ENCODE measurements at regions not wholly inside any gene's neighbourhood (a gene's known extent, or its start where the extent isn't known, plus 50 kb on each side); places are given as distances from the start of the nearest gene placed in this dataset.
"Not testable (repeated sequence)": the region's sequence is repeated elsewhere in the genome, so short reads cannot be mapped to it uniquely, and the experiment has no call there.

- DNase-seq: no peak
- Mint-ChIP-seq H3K27me3 (no peaks in the 10 kb centered on the region), H3K9me3 (peaks cover 0 to 1% (median 0%) of the 10 kb centered on the region in 11 donors), H3K27ac (no peak overlapping the region), H3K36me3 (no peaks in the 10 kb centered on the region), H3K4me3 (no peak overlapping the region), H3K4me1 (no peaks in the 10 kb centered on the region)
- Histone ChIP-seq H3K27ac (ENCODE audit: low read depth, low read length) (no peak overlapping the region), H3K9me3 (ENCODE audit: control insufficient read depth in 2 of 3, low read length in 3 of 3) (no peaks in the 10 kb centered on the region), H3K4me3 (ENCODE audit: low read length) (no peak overlapping the region), H3K4me1 (ENCODE audit: control insufficient read depth in 2 of 2, insufficient read depth in 2 of 2, low read length in 2 of 2) (no peaks in the 10 kb centered on the region), H3K36me3 (ENCODE audit: control insufficient read depth in 2 of 3, insufficient read depth in 3 of 3, low read length in 3 of 3) (no peaks in the 10 kb centered on the region), H3K27me3 (ENCODE audit: control insufficient read depth in 2 of 2, insufficient read depth in 2 of 2, low read length in 2 of 2) (no peaks in the 10 kb centered on the region)
- ChIA-PET POLR2A (no interaction called here), CTCF (no interaction called here)
- ATAC-seq: no peak
- intact Hi-C loops (cut with micrococcal nuclease): no loop called here
These were observed 187.8 kb upstream of the COL3A1 start for GRCh38 chr2:188786368-188786841.

- H3K4me3 Mint-ChIP-seq: no peak overlapping the region
- no peaks in the 10 kb centered on the region for H3K4me1 Mint-ChIP-seq
- ATAC-seq (no peak), DNase-seq (no peak)
- Histone ChIP-seq H3K9me3 (ENCODE audit: control insufficient read depth in 2 of 3, low read length in 3 of 3) (no peaks in the 10 kb centered on the region), H3K4me3 (ENCODE audit: low read length) (no peak overlapping the region), H3K27ac (ENCODE audit: low read depth, low read length) (no peak overlapping the region), H3K27me3 (ENCODE audit: control insufficient read depth in 2 of 2, insufficient read depth in 2 of 2, low read length in 2 of 2) (no peaks in the 10 kb centered on the region), H3K36me3 (ENCODE audit: control insufficient read depth in 2 of 3, insufficient read depth in 3 of 3, low read length in 3 of 3) (no peaks in the 10 kb centered on the region), H3K4me1 (ENCODE audit: control insufficient read depth in 2 of 2, insufficient read depth in 2 of 2, low read length in 2 of 2) (no peaks in the 10 kb centered on the region)
- no peaks in the 10 kb centered on the region for H3K36me3 Mint-ChIP-seq
- intact Hi-C loops (cut with micrococcal nuclease): no loop called here
- peaks cover 0 to 1% (median 0%) of the 10 kb centered on the region in 11 donors for H3K9me3 Mint-ChIP-seq
- no peaks in the 10 kb centered on the region for H3K27me3 Mint-ChIP-seq
- POLR2A ChIA-PET: no interaction called here
- CTCF ChIA-PET: no interaction called here
- no peak overlapping the region for H3K27ac Mint-ChIP-seq
These were observed 187.0 kb upstream of the COL3A1 start for GRCh38 chr2:188787021-188787657.

GRCh38 chr2:188787658-188788240 lies 186.4 kb upstream of the COL3A1 start:
- ChIA-PET CTCF (no interaction called here), POLR2A (no interaction called here)
- intact Hi-C loops (cut with micrococcal nuclease): no loop called here
- no peak overlapping the region for H3K4me3 Mint-ChIP-seq
- peaks cover 0 to 1% (median 0%) of the 10 kb centered on the region in 11 donors for H3K9me3 Mint-ChIP-seq
- Histone ChIP-seq H3K4me1 (ENCODE audit: control insufficient read depth in 2 of 2, insufficient read depth in 2 of 2, low read length in 2 of 2) (no peaks in the 10 kb centered on the region), H3K9me3 (ENCODE audit: control insufficient read depth in 2 of 3, low read length in 3 of 3) (no peaks in the 10 kb centered on the region), H3K36me3 (ENCODE audit: control insufficient read depth in 2 of 3, insufficient read depth in 3 of 3, low read length in 3 of 3) (no peaks in the 10 kb centered on the region), H3K4me3 (ENCODE audit: low read length) (no peak overlapping the region), H3K27ac (ENCODE audit: low read depth, low read length) (no peak overlapping the region), H3K27me3 (ENCODE audit: control insufficient read depth in 2 of 2, insufficient read depth in 2 of 2, low read length in 2 of 2) (no peaks in the 10 kb centered on the region)
- H3K36me3 Mint-ChIP-seq: no peaks in the 10 kb centered on the region
- DNase-seq (no peak), ATAC-seq (no peak)
- H3K27me3 Mint-ChIP-seq: no peaks in the 10 kb centered on the region
- H3K4me1 Mint-ChIP-seq: no peaks in the 10 kb centered on the region
- H3K27ac Mint-ChIP-seq: no peak overlapping the region

- DNase-seq (no peak), ATAC-seq (no peak)
- intact Hi-C loops (cut with micrococcal nuclease): no loop called here
- Mint-ChIP-seq H3K9me3 (peaks cover 0 to 1% (median 0%) of the 10 kb centered on the region in 11 donors), H3K27ac (no peak overlapping the region), H3K4me3 (no peak overlapping the region), H3K27me3 (no peaks in the 10 kb centered on the region), H3K36me3 (no peaks in the 10 kb centered on the region), H3K4me1 (no peaks in the 10 kb centered on the region)
- POLR2A ChIA-PET: no interaction called here
- Histone ChIP-seq H3K27me3 (ENCODE audit: control insufficient read depth in 2 of 2, insufficient read depth in 2 of 2, low read length in 2 of 2) (no peaks in the 10 kb centered on the region), H3K9me3 (ENCODE audit: control insufficient read depth in 2 of 3, low read length in 3 of 3) (no peaks in the 10 kb centered on the region), H3K27ac (ENCODE audit: low read depth, low read length) (no peak overlapping the region), H3K4me1 (ENCODE audit: control insufficient read depth in 2 of 2, insufficient read depth in 2 of 2, low read length in 2 of 2) (no peaks in the 10 kb centered on the region), H3K4me3 (ENCODE audit: low read length) (no peak overlapping the region), H3K36me3 (ENCODE audit: control insufficient read depth in 2 of 3, insufficient read depth in 3 of 3, low read length in 3 of 3) (no peaks in the 10 kb centered on the region)
- CTCF ChIA-PET: no interaction called here
These were observed 185.6 kb upstream of the COL3A1 start for GRCh38 chr2:188788621-188789020.

GRCh38 chr2:188789951-188790350 lies 184.2 kb upstream of the COL3A1 start:
- H3K4me3 ChIP-seq (ENCODE audit: low read length): no peak overlapping the region
- no peaks in the 10 kb centered on the region for H3K36me3 ChIP-seq (ENCODE audit: control insufficient read depth in 2 of 3, insufficient read depth in 3 of 3, low read length in 3 of 3)
- Mint-ChIP-seq H3K27me3 (no peaks in the 10 kb centered on the region), H3K36me3 (no peaks in the 10 kb centered on the region), H3K27ac (no peak overlapping the region), H3K4me3 (no peak overlapping the region), H3K4me1 (no peaks in the 10 kb centered on the region), H3K9me3 (peaks cover 0 to 1% (median 0%) of the 10 kb centered on the region in 11 donors)
- no peaks in the 10 kb centered on the region for H3K4me1 ChIP-seq (ENCODE audit: control insufficient read depth in 2 of 2, insufficient read depth in 2 of 2, low read length in 2 of 2)
- no peak for DNase-seq
- no peak overlapping the region for H3K27ac ChIP-seq (ENCODE audit: low read depth, low read length)
- H3K27me3 ChIP-seq (ENCODE audit: control insufficient read depth in 2 of 2, insufficient read depth in 2 of 2, low read length in 2 of 2): no peaks in the 10 kb centered on the region
- intact Hi-C loops (cut with micrococcal nuclease): no loop called here
- no peak for ATAC-seq
- POLR2A ChIA-PET: no interaction called here
- CTCF ChIA-PET: no interaction called here
- H3K9me3 ChIP-seq (ENCODE audit: control insufficient read depth in 2 of 3, low read length in 3 of 3): no peaks in the 10 kb centered on the region

- H3K27ac Mint-ChIP-seq; H3K9me3 ChIP-seq (ENCODE audit: control insufficient read depth in 2 of 3, low read length in 3 of 3); H3K4me1 ChIP-seq (ENCODE audit: control insufficient read depth in 2 of 2, insufficient read depth in 2 of 2, low read length in 2 of 2); H3K4me3 Mint-ChIP-seq; H3K9me3 Mint-ChIP-seq; H3K27ac ChIP-seq (ENCODE audit: low read depth, low read length); H3K36me3 ChIP-seq (ENCODE audit: control insufficient read depth in 2 of 3, insufficient read depth in 3 of 3, low read length in 3 of 3); H3K4me3 ChIP-seq (ENCODE audit: low read length); H3K27me3 ChIP-seq (ENCODE audit: control insufficient read depth in 2 of 2, insufficient read depth in 2 of 2, low read length in 2 of 2); ATAC-seq; CTCF ChIA-PET; H3K4me1 Mint-ChIP-seq; H3K36me3 Mint-ChIP-seq; POLR2A ChIA-PET; DNase-seq; H3K27me3 Mint-ChIP-seq; intact Hi-C loops (cut with micrococcal nuclease): not testable (repeated sequence)
These were observed 179.7 kb upstream of the COL3A1 start for GRCh38 chr2:188794453-188794852.

- CTCF ChIA-PET: no interaction called here
- H3K27me3 Mint-ChIP-seq: no peaks in the 10 kb centered on the region
- Histone ChIP-seq H3K27ac (ENCODE audit: low read depth, low read length) (no peak overlapping the region), H3K4me1 (ENCODE audit: control insufficient read depth in 2 of 2, insufficient read depth in 2 of 2, low read length in 2 of 2) (no peaks in the 10 kb centered on the region), H3K4me3 (ENCODE audit: low read length) (no peak overlapping the region), H3K27me3 (ENCODE audit: control insufficient read depth in 2 of 2, insufficient read depth in 2 of 2, low read length in 2 of 2) (no peaks in the 10 kb centered on the region), H3K36me3 (ENCODE audit: control insufficient read depth in 2 of 3, insufficient read depth in 3 of 3, low read length in 3 of 3) (no peaks in the 10 kb centered on the region), H3K9me3 (ENCODE audit: control insufficient read depth in 2 of 3, low read length in 3 of 3) (no peaks in the 10 kb centered on the region)
- intact Hi-C loops (cut with micrococcal nuclease): no loop called here
- DNase-seq: no peak
- H3K4me3 Mint-ChIP-seq: no peak overlapping the region
- ATAC-seq: no peak
- POLR2A ChIA-PET: no interaction called here
- no peaks in the 10 kb centered on the region for H3K4me1 Mint-ChIP-seq
- peaks cover 0 to 10% (median 0%) of the 10 kb centered on the region in 11 donors for H3K9me3 Mint-ChIP-seq
- H3K27ac Mint-ChIP-seq: no peak overlapping the region
- no peaks in the 10 kb centered on the region for H3K36me3 Mint-ChIP-seq
These were observed 178.4 kb upstream of the COL3A1 start for GRCh38 chr2:188795762-188796161.

Data from naive thymus-derived CD4-positive, alpha-beta T cell (primary cell).